ENCODE measurements at regions not wholly inside any gene's neighbourhood (a gene's known extent, or its start where the extent isn't known, plus 50 kb on each side); places are given as distances from the start of the nearest gene placed in this dataset.

- TF ChIP-seq CTCF (IDR thresholded peaks at IDR 0.05; ENCODE audit: unreplicated experiment): no peak
- H3K4me1 Mint-ChIP-seq (ENCODE audit: low read depth, unreplicated experiment): no peaks in the 10 kb centered on the region
- H3K4me3 Mint-ChIP-seq (ENCODE audit: low read depth, unreplicated experiment): no peak overlapping the region
- H3K27me3 Mint-ChIP-seq (ENCODE audit: unreplicated experiment): no peaks in the 10 kb centered on the region
- H3K27ac Mint-ChIP-seq (ENCODE audit: unreplicated experiment): no peak overlapping the region
- no TSS peak for BruUV-seq (replicated peaks)
- peaks cover 3% of the 10 kb centered on the region for H3K9me3 Mint-ChIP-seq (ENCODE audit: low read depth, unreplicated experiment)
- CTCF ChIA-PET: interaction anchor here (0.6 kb wide), 1 partner anchor 206 kb away, joined by 4 read pairs; no protein-coding TSS in a partner anchor
- no peak for DNase-seq
- H3K36me3 Mint-ChIP-seq (ENCODE audit: insufficient read depth, unreplicated experiment): no peaks in the 10 kb centered on the region
- intact Hi-C loops (cut with micrococcal nuclease; ENCODE audit: unreplicated experiment): no loop called here
Observed at GRCh38 chr3:145649368-145649887, 511.6 kb downstream of the PLOD2 start.

GRCh38 chr3:145650170-145650569, 510.8 kb downstream of the PLOD2 start:
- no peak overlapping the region for H3K4me3 Mint-ChIP-seq (ENCODE audit: low read depth, unreplicated experiment)
- H3K27me3 Mint-ChIP-seq (ENCODE audit: unreplicated experiment): no peaks in the 10 kb centered on the region
- no TSS peak for BruUV-seq (replicated peaks)
- no peaks in the 10 kb centered on the region for H3K4me1 Mint-ChIP-seq (ENCODE audit: low read depth, unreplicated experiment)
- no peak for DNase-seq
- peaks cover 3% of the 10 kb centered on the region for H3K9me3 Mint-ChIP-seq (ENCODE audit: low read depth, unreplicated experiment)
- no peak overlapping the region for H3K27ac Mint-ChIP-seq (ENCODE audit: unreplicated experiment)
- H3K36me3 Mint-ChIP-seq (ENCODE audit: insufficient read depth, unreplicated experiment): no peaks in the 10 kb centered on the region
- CTCF ChIA-PET: no interaction called here
- intact Hi-C loops (cut with micrococcal nuclease; ENCODE audit: unreplicated experiment): no loop called here
- no peak for TF ChIP-seq CTCF (IDR thresholded peaks at IDR 0.05; ENCODE audit: unreplicated experiment)

GRCh38 chr3:145671121-145671520, 489.9 kb downstream of the PLOD2 start:
- no peak overlapping the region for H3K4me3 Mint-ChIP-seq (ENCODE audit: low read depth, unreplicated experiment)
- no peak overlapping the region for H3K27ac Mint-ChIP-seq (ENCODE audit: unreplicated experiment)
- DNase-seq: no peak
- no peak for TF ChIP-seq CTCF (IDR thresholded peaks at IDR 0.05; ENCODE audit: unreplicated experiment)
- intact Hi-C loops (cut with micrococcal nuclease; ENCODE audit: unreplicated experiment): no loop called here
- no TSS peak for BruUV-seq (replicated peaks)
- peaks cover 7% of the 10 kb centered on the region for H3K4me1 Mint-ChIP-seq (ENCODE audit: low read depth, unreplicated experiment)
- no peaks in the 10 kb centered on the region for H3K36me3 Mint-ChIP-seq (ENCODE audit: insufficient read depth, unreplicated experiment)
- H3K9me3 Mint-ChIP-seq (ENCODE audit: low read depth, unreplicated experiment): no peaks in the 10 kb centered on the region
- H3K27me3 Mint-ChIP-seq (ENCODE audit: unreplicated experiment): no peaks in the 10 kb centered on the region
- CTCF ChIA-PET: no interaction called here

GRCh38 chr3:145673838-145674237, 487.1 kb downstream of the PLOD2 start:
- BruUV-seq (replicated peaks): no TSS peak
- DNase-seq: no peak
- Mint-ChIP-seq H3K36me3 (ENCODE audit: insufficient read depth, unreplicated experiment) (no peaks in the 10 kb centered on the region), H3K4me3 (ENCODE audit: low read depth, unreplicated experiment) (no peak overlapping the region), H3K9me3 (ENCODE audit: low read depth, unreplicated experiment) (no peaks in the 10 kb centered on the region), H3K27ac (ENCODE audit: unreplicated experiment) (no peak overlapping the region), H3K27me3 (ENCODE audit: unreplicated experiment) (no peaks in the 10 kb centered on the region), H3K4me1 (ENCODE audit: low read depth, unreplicated experiment) (peaks cover 7% of the 10 kb centered on the region)
- CTCF ChIA-PET: interaction anchor here (1.0 kb wide), 1 partner anchor 13 kb away, joined by 10 read pairs; no protein-coding TSS in a partner anchor
- intact Hi-C loops (cut with micrococcal nuclease; ENCODE audit: unreplicated experiment): no loop called here
- no peak for TF ChIP-seq CTCF (IDR thresholded peaks at IDR 0.05; ENCODE audit: unreplicated experiment)

Measured in Calu3 (cell line).